T47D (cell line): ENCODE measurements at regions not wholly inside any gene's neighbourhood (a gene's known extent, or its start where the extent isn't known, plus 50 kb on each side); places are given as distances from the start of the nearest gene placed in this dataset.

ENCODE experiments used
- DNase-seq, 2 experiments: peaks; one replicate each; pipeline versions ENCODE4 v3.0.0 to v3.0.0-alpha.2; 2011 to 2012; ENCODE audit warnings: low read depth in 1 of 2, low spot score in 1 of 2
- JUND ChIP-seq: IDR thresholded peaks from 2 replicates; pipeline ENCODE4 v1.6.1; 2012; ENCODE audit warnings: low read depth
- in situ Hi-C: cut with HindIII; loops from 2 replicates; pipeline ENCODE4 v1.10.0; 2016; ENCODE audit warnings: low sequenced_read_pairs, low pct_unique_long_range_greater_than_20kb

- no peak for TF ChIP-seq JUND
- DNase-seq: no peak
- in situ Hi-C loops: no loop called here
Observed at GRCh38 chr7:110604885-110605284, 486.0 kb upstream of the LRRN3 start.

- in situ Hi-C loops: no loop called here
- no peak for DNase-seq
- TF ChIP-seq JUND: no peak
Observed at GRCh38 chr7:110607050-110607857, 483.7 kb upstream of the LRRN3 start.

- in situ Hi-C loops: no loop called here
- DNase-seq: no peak
- TF ChIP-seq JUND: no peak
Observed at GRCh38 chr7:110609336-110609735, 481.6 kb upstream of the LRRN3 start.

- in situ Hi-C loops: no loop called here
- no peak for TF ChIP-seq JUND
- no peak for DNase-seq
Observed at GRCh38 chr7:110612680-110613079, 478.2 kb upstream of the LRRN3 start.
